Activated naive CD4-positive, alpha-beta T cell treated with anti-CD3 and anti-CD28 coated beads for 36 hours (primary cell): ENCODE measurements at regions not wholly inside any gene's neighbourhood (a gene's known extent, or its start where the extent isn't known, plus 50 kb on each side); places are given as distances from the start of the nearest gene placed in this dataset.
"Not testable (repeated sequence)": the region's sequence is repeated elsewhere in the genome, so short reads cannot be mapped to it uniquely, and the experiment has no call there.

ENCODE experiments used
- CTCF ChIA-PET: fragments of 350-600 bp; sonication (Branson Sonifier 250); formaldehyde crosslinking; loops from one replicate; lab custom pipeline; 2021; ENCODE audit warnings: antibody characterized with exemption; lab: Charles Lee
- DNase-seq: peaks from one replicate; pipeline ENCODE4 v3.0.0-alpha.2; 2020
- H3K27ac Mint-ChIP-seq: one replicate; pipeline ENCODE4 v1.8.0; 2021; ENCODE audit warnings: mild to moderate bottlenecking, mixed read lengths
- H3K27me3 Mint-ChIP-seq: one replicate; pipeline ENCODE4 v1.8.0; 2021; ENCODE audit warnings: low read depth, mixed read lengths
- H3K36me3 Mint-ChIP-seq: one replicate; pipeline ENCODE4 v1.8.0; 2021; ENCODE audit warnings: low read depth, mixed read lengths
- H3K4me1 Mint-ChIP-seq: one replicate; pipeline ENCODE4 v1.8.0; 2021; ENCODE audit warnings: low read depth, mixed read lengths
- H3K4me3 Mint-ChIP-seq: one replicate; pipeline ENCODE4 v1.8.0; 2021; ENCODE audit warnings: mild to moderate bottlenecking, moderate library complexity, mixed read lengths
- H3K9me3 Mint-ChIP-seq: one replicate; pipeline ENCODE4 v1.8.0; 2021; ENCODE audit warnings: mixed read lengths
- intact Hi-C: fragments of 100-400 bp; cut with micrococcal nuclease; formaldehyde crosslinking; loops from one replicate; pipeline ENCODE4 v1.15.1; 2023

DNA sequence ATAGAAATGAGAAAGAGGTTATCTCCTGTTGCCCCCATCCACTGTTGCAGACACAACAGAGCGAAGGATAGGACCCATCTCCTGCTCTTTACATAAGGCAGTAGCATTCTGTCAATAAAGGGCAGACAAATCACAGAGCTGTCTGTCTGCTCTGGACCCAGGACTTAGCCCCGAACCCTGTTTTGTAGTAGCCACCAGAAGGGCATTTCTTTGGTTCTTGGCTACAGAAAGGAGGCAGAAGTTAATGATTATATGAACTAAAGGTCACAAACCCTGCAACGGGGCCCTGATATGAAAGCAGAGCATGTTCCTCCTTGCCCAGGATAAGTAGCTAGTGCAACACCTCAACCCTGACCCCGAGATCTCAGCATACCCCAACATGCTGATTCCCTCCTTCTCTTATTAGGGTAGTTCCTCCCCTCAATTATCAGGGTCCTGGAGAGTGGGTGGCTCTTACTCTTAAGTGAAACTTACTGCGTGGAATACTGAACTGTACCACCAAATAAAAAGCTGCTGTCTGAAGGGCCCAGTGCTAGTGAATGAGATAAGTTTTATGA, 680.4 kb upstream of the SPRY2 start:
- intact Hi-C loops = no loop called here
- peaks cover 18% of the 10 kb centered on the region for H3K9me3 Mint-ChIP-seq
- CTCF ChIA-PET = no interaction called here
- H3K4me3 Mint-ChIP-seq = no peak overlapping the region
- H3K27me3 Mint-ChIP-seq = no peaks in the 10 kb centered on the region
- no peaks in the 10 kb centered on the region for H3K36me3 Mint-ChIP-seq
- no peaks in the 10 kb centered on the region for H3K4me1 Mint-ChIP-seq
- no peak overlapping the region for H3K27ac Mint-ChIP-seq
- no peak for DNase-seq

DNA sequence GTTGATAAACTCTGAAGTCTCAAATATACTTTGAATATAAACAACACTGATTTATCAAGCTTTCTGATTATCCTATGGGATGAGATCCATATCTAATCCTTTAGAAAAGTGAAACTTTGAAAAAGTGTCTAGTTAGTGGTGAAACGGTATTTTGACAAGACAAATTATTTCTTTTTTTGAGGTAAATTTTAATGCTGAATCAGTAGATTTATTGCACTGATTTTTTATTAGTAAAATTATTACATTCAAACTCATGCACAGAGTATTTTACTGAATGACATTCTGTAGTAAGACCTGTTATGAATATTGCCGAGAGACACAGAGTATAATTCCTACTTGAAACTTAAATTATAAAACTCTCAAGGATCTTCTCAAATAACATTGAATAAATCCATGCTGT, 679.1 kb upstream of the SPRY2 start:
- H3K36me3 Mint-ChIP-seq = no peaks in the 10 kb centered on the region
- no peaks in the 10 kb centered on the region for H3K4me1 Mint-ChIP-seq
- no peak overlapping the region for H3K27ac Mint-ChIP-seq
- H3K9me3 Mint-ChIP-seq = peaks cover 14% of the 10 kb centered on the region
- CTCF ChIA-PET = no interaction called here
- no peaks in the 10 kb centered on the region for H3K27me3 Mint-ChIP-seq
- no peak for DNase-seq
- intact Hi-C loops = no loop called here
- no peak overlapping the region for H3K4me3 Mint-ChIP-seq

GRCh38 chr13:81018936-81019335, 678.0 kb upstream of the SPRY2 start:
- no peaks in the 10 kb centered on the region for H3K36me3 Mint-ChIP-seq
- no peaks in the 10 kb centered on the region for H3K27me3 Mint-ChIP-seq
- no peaks in the 10 kb centered on the region for H3K4me1 Mint-ChIP-seq
- CTCF ChIA-PET = interaction anchor here (1.5 kb wide), 1 partner anchor 40 kb away, joined by 3 read pairs; no protein-coding TSS in a partner anchor
- H3K4me3 Mint-ChIP-seq = no peak overlapping the region
- H3K27ac Mint-ChIP-seq = no peak overlapping the region
- DNase-seq = no peak
- peaks cover 11% of the 10 kb centered on the region for H3K9me3 Mint-ChIP-seq
- intact Hi-C loops = loop anchor here (5.0 to 10.0 kb wide), 3 partner anchors 657 to 1454 kb away; partner anchors contain the start of gene SPRY2

- Mint-ChIP-seq H3K4me3 (no peak overlapping the region), H3K9me3 (peaks cover 7% of the 10 kb centered on the region), H3K4me1 (no peaks in the 10 kb centered on the region), H3K27me3 (no peaks in the 10 kb centered on the region), H3K27ac (no peak overlapping the region), H3K36me3 (no peaks in the 10 kb centered on the region)
- no peak for DNase-seq
- CTCF ChIA-PET = interaction anchor here (0.6 to 1.5 kb wide), 10 partner anchors 10 to 885 kb away, joined by 3 to 5 read pairs (median 3); no protein-coding TSS in a partner anchor
- intact Hi-C loops = loop anchor here (1.0 to 10.0 kb wide), 4 partner anchors 38 to 1453 kb away; partner anchors contain the start of gene SPRY2
Measured at GRCh38 chr13:81017513-81018152, 676.7 kb upstream of the SPRY2 start.

DNA sequence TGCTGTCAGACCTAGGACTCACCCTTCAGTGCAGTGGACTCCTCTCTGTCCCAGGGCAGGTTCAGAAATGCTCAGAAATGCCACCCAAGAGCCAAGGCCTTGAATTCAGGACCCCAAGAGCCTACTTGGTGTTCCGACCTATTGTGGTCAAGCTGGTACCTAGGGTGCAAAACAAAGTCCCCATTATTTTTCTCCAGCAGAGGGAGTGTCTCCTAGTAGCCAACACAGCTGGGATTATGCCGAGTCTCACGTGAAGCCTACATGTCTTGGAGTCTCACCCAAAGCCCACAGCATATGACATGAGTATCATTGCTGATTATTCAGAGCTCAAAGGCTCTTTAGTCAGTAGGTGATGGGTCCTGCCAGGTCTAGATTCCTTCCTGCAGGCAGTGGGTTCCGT, 671.1 kb upstream of the SPRY2 start:
- H3K4me1 Mint-ChIP-seq = no peaks in the 10 kb centered on the region
- no peaks in the 10 kb centered on the region for H3K36me3 Mint-ChIP-seq
- H3K9me3 Mint-ChIP-seq = peaks cover 5% of the 10 kb centered on the region
- no peak overlapping the region for H3K27ac Mint-ChIP-seq
- CTCF ChIA-PET = interaction anchor here (0.6 kb wide), 1 partner anchor 183 kb away, joined by 3 read pairs; no protein-coding TSS in a partner anchor
- no peaks in the 10 kb centered on the region for H3K27me3 Mint-ChIP-seq
- no peak for DNase-seq
- H3K4me3 Mint-ChIP-seq = no peak overlapping the region
- intact Hi-C loops = loop anchor here (10.0 kb wide), 1 partner anchor 1447 kb away; no protein-coding TSS in a partner anchor

DNA sequence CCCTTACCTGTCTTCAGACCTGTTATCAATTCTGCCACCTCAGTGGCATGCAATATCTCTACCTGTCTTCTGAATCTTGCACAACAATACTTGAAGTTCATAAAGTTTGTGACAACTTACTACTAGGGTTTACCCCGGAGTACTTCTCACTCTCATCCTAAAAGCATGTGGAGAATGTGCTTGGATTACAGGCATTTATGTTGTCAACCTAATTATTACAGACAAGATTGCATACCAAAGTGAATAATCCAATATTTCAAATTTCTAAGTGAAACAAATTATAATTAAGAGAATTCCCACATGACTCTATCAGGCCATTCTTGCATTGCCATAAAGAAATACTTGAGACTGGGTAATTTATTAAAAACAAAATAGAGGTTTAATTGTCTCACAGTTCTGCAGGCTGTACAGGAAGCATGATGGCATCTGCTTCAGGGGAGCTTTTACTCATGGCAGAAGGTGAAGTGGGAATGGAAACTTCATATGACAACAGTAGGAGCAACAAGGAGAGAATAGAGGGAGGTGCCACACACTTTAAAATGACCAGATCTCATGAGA, 661.0 kb upstream of the SPRY2 start:
- H3K9me3 Mint-ChIP-seq = peaks cover 14% of the 10 kb centered on the region
- no peaks in the 10 kb centered on the region for H3K4me1 Mint-ChIP-seq
- DNase-seq = no peak
- CTCF ChIA-PET = no interaction called here
- no peak overlapping the region for H3K27ac Mint-ChIP-seq
- no peaks in the 10 kb centered on the region for H3K27me3 Mint-ChIP-seq
- H3K36me3 Mint-ChIP-seq = no peaks in the 10 kb centered on the region
- intact Hi-C loops = no loop called here
- H3K4me3 Mint-ChIP-seq = no peak overlapping the region

GRCh38 chr13:80998603-80999002, 657.7 kb upstream of the SPRY2 start:
- H3K36me3 Mint-ChIP-seq, H3K27me3 Mint-ChIP-seq, intact Hi-C loops, DNase-seq, H3K27ac Mint-ChIP-seq, H3K4me3 Mint-ChIP-seq, CTCF ChIA-PET, H3K4me1 Mint-ChIP-seq: not testable (repeated sequence)
- H3K9me3 Mint-ChIP-seq = peaks cover 15% of the 10 kb centered on the region

DNA sequence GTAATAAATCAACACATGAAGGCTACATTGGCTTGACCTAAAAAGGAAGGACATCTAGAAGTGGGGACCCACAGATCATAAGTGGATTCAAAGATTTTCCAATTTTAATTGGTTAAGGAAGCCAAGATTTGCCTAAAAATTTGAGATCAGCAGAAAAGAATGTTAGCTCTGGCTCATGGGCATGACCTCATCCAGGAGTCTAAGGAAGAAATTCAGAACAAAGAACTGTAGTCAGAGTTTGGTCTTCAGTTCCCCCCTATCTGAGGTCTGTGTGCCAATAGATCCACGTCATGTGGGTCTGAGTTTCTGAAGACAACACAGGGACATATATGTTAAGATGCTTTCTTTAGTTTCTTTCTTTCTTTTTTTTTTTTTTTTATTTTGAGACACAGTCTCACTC, 648.8 kb upstream of the SPRY2 start:
- intact Hi-C loops = no loop called here
- Mint-ChIP-seq H3K36me3 (no peaks in the 10 kb centered on the region), H3K4me3 (no peak overlapping the region), H3K27ac (no peak overlapping the region), H3K27me3 (no peaks in the 10 kb centered on the region), H3K9me3 (peaks cover 15% of the 10 kb centered on the region), H3K4me1 (no peaks in the 10 kb centered on the region)
- DNase-seq = no peak
- CTCF ChIA-PET = interaction anchor here (1.4 kb wide), 1 partner anchor 11 kb away, joined by 4 read pairs; no protein-coding TSS in a partner anchor

DNA sequence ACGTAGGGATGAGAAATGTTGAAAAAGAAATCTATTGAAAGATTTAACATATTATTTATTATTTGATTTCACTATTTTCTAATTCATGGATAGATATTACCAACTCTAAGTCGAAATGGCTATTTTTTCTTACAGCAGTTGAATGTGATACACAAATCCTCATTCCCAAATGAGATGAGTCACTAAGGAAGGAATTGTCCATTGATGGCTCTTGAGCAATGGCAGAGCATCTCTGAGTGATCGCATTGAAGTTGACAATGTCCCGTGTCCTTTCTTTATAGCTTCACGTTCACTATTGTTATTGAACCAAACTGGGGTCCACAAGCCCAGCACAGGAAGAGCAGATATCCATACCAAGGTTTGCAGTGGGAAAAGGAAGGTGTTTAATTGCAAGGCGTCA, 648.3 kb upstream of the SPRY2 start:
- Mint-ChIP-seq H3K4me3 (no peak overlapping the region), H3K36me3 (no peaks in the 10 kb centered on the region), H3K27ac (no peak overlapping the region), H3K27me3 (no peaks in the 10 kb centered on the region), H3K9me3 (peaks cover 15% of the 10 kb centered on the region), H3K4me1 (no peaks in the 10 kb centered on the region)
- intact Hi-C loops = no loop called here
- DNase-seq = no peak
- CTCF ChIA-PET = interaction anchor here (1.4 kb wide), 1 partner anchor 10 kb away, joined by 4 read pairs; no protein-coding TSS in a partner anchor

DNA sequence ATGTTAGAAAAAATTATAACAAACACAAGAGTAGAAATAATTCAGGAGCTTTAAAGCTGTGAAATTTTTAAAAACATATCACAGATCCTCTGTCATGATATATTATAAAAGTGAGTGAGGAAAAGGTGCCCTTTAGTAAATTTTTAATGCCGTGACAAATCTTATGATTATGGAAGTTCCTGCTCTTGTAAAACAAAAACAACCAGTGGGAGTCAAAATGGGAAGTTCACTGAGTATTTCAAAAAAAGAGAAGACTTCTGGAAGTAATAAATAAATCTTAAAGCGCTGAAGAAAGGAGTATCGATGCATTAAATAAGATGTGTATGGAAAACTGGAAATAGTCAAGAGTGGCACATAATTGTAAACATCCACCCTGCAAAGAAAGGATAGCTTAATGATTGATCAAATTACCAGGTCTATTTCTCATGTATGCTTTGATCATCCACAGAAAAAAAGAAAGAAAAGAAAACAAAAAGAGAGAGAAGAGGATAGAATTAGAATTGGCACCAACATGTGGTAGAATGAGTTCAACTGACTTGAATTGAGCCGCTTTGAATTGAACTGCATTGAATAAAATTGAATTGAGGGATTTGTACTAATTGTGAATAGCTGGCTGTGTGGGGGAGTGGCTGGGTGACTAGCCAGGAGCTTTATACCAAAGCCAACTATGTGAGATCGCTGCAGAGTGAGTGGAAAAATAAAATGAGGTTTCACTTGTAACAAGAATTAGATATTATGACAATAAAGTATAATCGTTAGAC, 647.6 kb upstream of the SPRY2 start:
- CTCF ChIA-PET = interaction anchor here (1.4 kb wide), 1 partner anchor 9 kb away, joined by 4 read pairs; no protein-coding TSS in a partner anchor
- intact Hi-C loops = no loop called here
- Mint-ChIP-seq H3K4me3 (no peak overlapping the region), H3K4me1 (no peaks in the 10 kb centered on the region), H3K36me3 (no peaks in the 10 kb centered on the region), H3K27me3 (no peaks in the 10 kb centered on the region), H3K9me3 (peaks cover 15% of the 10 kb centered on the region), H3K27ac (no peak overlapping the region)
- no peak for DNase-seq

DNA sequence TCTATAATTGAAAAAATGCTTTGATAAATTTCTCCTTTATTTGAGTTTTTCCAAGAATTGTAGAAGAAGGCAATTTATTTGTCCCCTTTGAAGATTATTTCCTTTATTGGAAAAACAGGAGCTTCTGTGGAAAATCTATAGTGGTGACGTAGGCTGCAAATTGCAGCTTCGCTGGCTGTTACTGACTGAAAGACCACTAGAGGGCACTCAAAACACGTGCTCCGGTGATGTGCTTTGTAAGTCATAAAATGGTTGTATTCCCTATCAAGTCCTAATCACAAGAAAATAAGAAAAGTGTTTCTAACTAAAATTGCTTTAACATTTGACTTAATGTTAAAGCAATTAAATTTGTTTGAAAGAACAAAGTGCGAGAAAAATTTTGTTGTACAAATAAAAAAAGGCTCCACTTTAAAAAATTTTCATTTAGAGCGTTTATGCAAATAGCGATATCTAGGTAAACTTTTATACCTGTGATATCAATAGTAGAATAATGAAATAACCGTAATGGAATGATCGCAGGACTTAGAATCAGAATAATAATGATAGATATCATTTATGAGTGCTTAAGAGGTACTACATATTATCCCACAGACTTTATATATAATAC, 638.2 kb upstream of the SPRY2 start:
- H3K4me3 Mint-ChIP-seq = no peak overlapping the region
- H3K27me3 Mint-ChIP-seq = no peaks in the 10 kb centered on the region
- no peak overlapping the region for H3K27ac Mint-ChIP-seq
- H3K36me3 Mint-ChIP-seq = no peaks in the 10 kb centered on the region
- no peaks in the 10 kb centered on the region for H3K4me1 Mint-ChIP-seq
- CTCF ChIA-PET = interaction anchor here (0.6 to 1.2 kb wide), 4 partner anchors 9 to 39 kb away, joined by 3 to 4 read pairs (median 3); no protein-coding TSS in a partner anchor
- peak; percentile 50 for DNase-seq
- H3K9me3 Mint-ChIP-seq = peaks cover 3% of the 10 kb centered on the region
- intact Hi-C loops = loop anchor here (1.0 kb wide), 1 partner anchor 38 kb away; no protein-coding TSS in a partner anchor

DNA sequence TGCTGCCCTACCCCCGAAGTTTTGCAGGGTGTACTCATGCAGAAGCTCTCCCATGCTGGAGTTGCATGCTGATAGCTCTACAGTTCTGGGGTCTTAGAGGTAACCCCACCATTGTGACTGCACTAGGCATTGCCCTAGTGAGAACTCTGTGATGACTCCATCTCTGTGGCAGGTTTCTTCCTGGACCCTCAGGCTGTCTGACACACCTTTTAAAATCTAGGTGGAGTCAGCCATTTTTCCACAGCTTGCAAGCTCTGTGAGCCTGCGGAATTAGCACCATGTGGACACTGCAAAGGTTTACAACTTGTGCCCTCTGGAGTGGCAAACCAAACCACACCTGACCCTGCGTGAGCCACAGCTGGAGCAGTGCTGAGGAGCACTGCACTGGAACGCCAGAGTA, 636.2 kb upstream of the SPRY2 start:
- peaks cover under 1% of the 10 kb centered on the region for H3K9me3 Mint-ChIP-seq
- H3K27me3 Mint-ChIP-seq = no peaks in the 10 kb centered on the region
- no peak overlapping the region for H3K4me3 Mint-ChIP-seq
- no peak for DNase-seq
- CTCF ChIA-PET = interaction anchor here (1.2 kb wide), 1 partner anchor 40 kb away, joined by 5 read pairs; no protein-coding TSS in a partner anchor
- H3K4me1 Mint-ChIP-seq = no peaks in the 10 kb centered on the region
- H3K27ac Mint-ChIP-seq = no peak overlapping the region
- no peaks in the 10 kb centered on the region for H3K36me3 Mint-ChIP-seq
- intact Hi-C loops = no loop called here
